Fibroblast of lung (primary cell): ENCODE measurements at regions not wholly inside any gene's neighbourhood (a gene's known extent, or its start where the extent isn't known, plus 50 kb on each side); places are given as distances from the start of the nearest gene placed in this dataset.

Experiments
- DNase-seq, 2 donors: peaks; one replicate each; pipeline versions ENCODE4 v3.0.0 to v3.0.0-alpha.2; 2010; ENCODE audit warnings: low read depth in 2 of 2
- H2AFZ ChIP-seq: 2 replicates; pipeline ENCODE4 v1.5.1; 2012; ENCODE audit warnings: low read length, control low read depth, inconsistent platforms
- H3K27ac ChIP-seq: 2 replicates; pipeline ENCODE4 v1.5.1; 2011; ENCODE audit warnings: low read length, control low read depth; ENCODE audit not compliant: insufficient read depth
- H3K27me3 ChIP-seq: 2 replicates; pipeline ENCODE4 v1.5.1; 2011; ENCODE audit warnings: mild to moderate bottlenecking, low read length; ENCODE audit not compliant: control insufficient read depth, insufficient read depth
- H3K36me3 ChIP-seq: 2 replicates; pipeline ENCODE4 v1.5.1; 2011; ENCODE audit warnings: low read length; ENCODE audit not compliant: control insufficient read depth, insufficient read depth
- H3K4me1 ChIP-seq: 2 replicates; pipeline ENCODE4 v1.5.1; 2011; ENCODE audit warnings: low read length; ENCODE audit not compliant: control insufficient read depth, insufficient read depth; ENCODE audit errors: extremely low read depth
- H3K4me2 ChIP-seq: 2 replicates; pipeline ENCODE4 v1.5.1; 2011; ENCODE audit warnings: low read length, control low read depth; ENCODE audit not compliant: insufficient read depth; ENCODE audit errors: extremely low read depth
- H3K4me3 ChIP-seq, 4 experiments: fragments of 200-600 bp in 1 of 4; sonication (generic) in 1 of 4; replicated peaks in 1 of 4; 2 replicates each; pipeline ENCODE4 v1.5.1; 2011 to 2016; ENCODE audit warnings: low read length in 4 of 4, low read depth in 3 of 4, mild to moderate bottlenecking in 3 of 4, control low read depth in 2 of 4, inconsistent platforms in 1 of 4, mixed read lengths in 1 of 4; ENCODE audit not compliant: insufficient read depth in 1 of 4; ENCODE audit errors: control extremely low read depth in 1 of 4
- H3K79me2 ChIP-seq: 2 replicates; pipeline ENCODE4 v1.5.1; 2012; ENCODE audit warnings: mild to moderate bottlenecking, low read length, inconsistent platforms; ENCODE audit not compliant: control insufficient read depth, insufficient read depth
- H3K9ac ChIP-seq: 2 replicates; pipeline ENCODE4 v1.5.1; 2011; ENCODE audit warnings: mild to moderate bottlenecking, low read length, control low read depth; ENCODE audit not compliant: insufficient read depth
- H3K9me3 ChIP-seq: 2 replicates; pipeline ENCODE4 v1.5.1; 2012; ENCODE audit warnings: low read depth, low read length; ENCODE audit not compliant: control insufficient read depth, insufficient read depth
- H4K20me1 ChIP-seq: 2 replicates; pipeline ENCODE4 v1.5.1; 2011; ENCODE audit warnings: low read length; ENCODE audit not compliant: control insufficient read depth, insufficient read depth; ENCODE audit errors: extremely low read depth
- EZH2 ChIP-seq: IDR thresholded peaks from 2 replicates; pipeline ENCODE4 v1.5.1; 2012; ENCODE audit warnings: low read length, control low read depth, mild to moderate bottlenecking; ENCODE audit errors: missing control alignments
- TF ChIP-seq, protein P1 (sequence below), 2 donors: IDR thresholded peaks in 1 of 2; conservative IDR thresholded peaks in 1 of 2; 1 replicate in 1 of 2; 2 replicates in 1 of 2; pipeline ENCODE4 v1.5.1; 2011 to 2012; ENCODE audit warnings: low read length in 2 of 2, control low read depth in 1 of 2, inconsistent platforms in 1 of 2, low read depth in 1 of 2, mild to moderate bottlenecking in 1 of 2

DNA sequence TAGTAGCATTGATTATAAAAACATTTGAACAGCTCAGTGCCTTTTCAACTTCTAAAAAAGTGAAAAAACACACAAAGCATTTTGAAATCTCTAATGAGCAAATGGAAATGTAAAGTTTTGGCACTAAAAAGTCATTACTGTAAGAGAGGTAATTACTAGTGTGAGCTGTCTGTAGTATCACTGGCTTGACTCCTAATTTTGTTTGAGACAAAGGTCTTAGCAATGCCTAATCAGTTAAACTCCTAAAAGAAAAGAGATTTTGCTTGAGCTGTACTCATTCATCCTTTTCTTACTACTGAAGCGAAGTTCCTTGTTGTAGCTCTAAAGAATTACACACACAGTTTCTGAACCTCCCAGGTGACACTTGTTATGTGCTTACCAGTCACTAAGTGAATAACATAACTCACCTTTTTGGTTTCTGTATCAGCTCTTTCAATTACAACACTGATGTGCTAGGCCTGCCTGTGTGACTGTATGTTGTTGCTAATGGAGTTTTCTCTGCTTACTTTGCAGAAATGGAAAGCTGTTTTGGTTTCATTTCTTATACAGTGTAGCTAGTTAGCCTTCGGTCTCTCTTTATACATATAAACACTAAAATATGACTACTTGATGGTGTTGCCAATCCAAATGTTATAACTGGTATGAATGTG lies 924.4 kb upstream of the TENM4 start:
- Histone ChIP-seq H3K4me2 (peak overlapping the region; percentile 28), H3K36me3 (no peaks in the 10 kb centered on the region), H3K9me3 (no peaks in the 10 kb centered on the region), H4K20me1 (no peaks in the 10 kb centered on the region), H3K4me3 (no peak overlapping the region), H3K9ac (no peak overlapping the region), H2AFZ (no peak overlapping the region), H3K27me3 (no peaks in the 10 kb centered on the region), H3K4me1 (no peaks in the 10 kb centered on the region), H3K79me2 (no peaks in the 10 kb centered on the region), H3K27ac (no peak overlapping the region)
- peak in 1 of 2 donors; percentile 27 for DNase-seq
- TF ChIP-seq EZH2: no peak
- TF ChIP-seq, protein P1, sequence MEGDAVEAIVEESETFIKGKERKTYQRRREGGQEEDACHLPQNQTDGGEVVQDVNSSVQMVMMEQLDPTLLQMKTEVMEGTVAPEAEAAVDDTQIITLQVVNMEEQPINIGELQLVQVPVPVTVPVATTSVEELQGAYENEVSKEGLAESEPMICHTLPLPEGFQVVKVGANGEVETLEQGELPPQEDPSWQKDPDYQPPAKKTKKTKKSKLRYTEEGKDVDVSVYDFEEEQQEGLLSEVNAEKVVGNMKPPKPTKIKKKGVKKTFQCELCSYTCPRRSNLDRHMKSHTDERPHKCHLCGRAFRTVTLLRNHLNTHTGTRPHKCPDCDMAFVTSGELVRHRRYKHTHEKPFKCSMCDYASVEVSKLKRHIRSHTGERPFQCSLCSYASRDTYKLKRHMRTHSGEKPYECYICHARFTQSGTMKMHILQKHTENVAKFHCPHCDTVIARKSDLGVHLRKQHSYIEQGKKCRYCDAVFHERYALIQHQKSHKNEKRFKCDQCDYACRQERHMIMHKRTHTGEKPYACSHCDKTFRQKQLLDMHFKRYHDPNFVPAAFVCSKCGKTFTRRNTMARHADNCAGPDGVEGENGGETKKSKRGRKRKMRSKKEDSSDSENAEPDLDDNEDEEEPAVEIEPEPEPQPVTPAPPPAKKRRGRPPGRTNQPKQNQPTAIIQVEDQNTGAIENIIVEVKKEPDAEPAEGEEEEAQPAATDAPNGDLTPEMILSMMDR (conservative IDR thresholded peaks at IDR 0.05 in 1 of 2, IDR thresholded peaks at IDR 0.05 in 1 of 2; ENCODE audit: low read depth in 1 of 2, low read length in 2 of 2): no peak

- Histone ChIP-seq H3K4me3 (no peak overlapping the region), H3K27ac (no peak overlapping the region), H3K27me3 (no peaks in the 10 kb centered on the region), H3K4me2 (no peak overlapping the region), H3K36me3 (no peaks in the 10 kb centered on the region), H3K4me1 (no peaks in the 10 kb centered on the region), H3K9ac (no peak overlapping the region), H3K9me3 (no peaks in the 10 kb centered on the region), H3K79me2 (no peaks in the 10 kb centered on the region), H2AFZ (no peak overlapping the region), H4K20me1 (no peaks in the 10 kb centered on the region)
- TF ChIP-seq, protein P1 (conservative IDR thresholded peaks at IDR 0.05 in 1 of 2, IDR thresholded peaks at IDR 0.05 in 1 of 2; ENCODE audit: low read depth in 1 of 2, low read length in 2 of 2): no peak
- TF ChIP-seq EZH2: no peak
- DNase-seq: peak in 1 of 2 donors; percentile 66
These were observed 921.9 kb upstream of the TENM4 start for GRCh38 chr11:80362563-80363340.

GRCh38 chr11:80355251-80355650 lies 914.4 kb upstream of the TENM4 start:
- Histone ChIP-seq H3K27ac (no peak overlapping the region), H3K27me3 (no peaks in the 10 kb centered on the region), H3K9me3 (no peaks in the 10 kb centered on the region), H3K36me3 (no peaks in the 10 kb centered on the region), H3K4me3 (no peak overlapping the region), H3K4me2 (no peak overlapping the region), H3K79me2 (no peaks in the 10 kb centered on the region), H3K4me1 (no peaks in the 10 kb centered on the region), H4K20me1 (no peaks in the 10 kb centered on the region), H2AFZ (no peak overlapping the region), H3K9ac (no peak overlapping the region)
- TF ChIP-seq, protein P1 (conservative IDR thresholded peaks at IDR 0.05 in 1 of 2, IDR thresholded peaks at IDR 0.05 in 1 of 2; ENCODE audit: low read depth in 1 of 2, low read length in 2 of 2): no peak
- TF ChIP-seq EZH2: no peak
- DNase-seq: no peak
